GM18867 (cell line): ENCODE measurements at regions not wholly inside any gene's neighbourhood (a gene's known extent, or its start where the extent isn't known, plus 50 kb on each side); places are given as distances from the start of the nearest gene placed in this dataset.

ENCODE experiments used
- ATAC-seq: cut with Tn5 transposase; IDR thresholded peaks from one replicate; pipeline ENCODE4 v1.9.1; 2021; ENCODE audit warnings: mild to moderate bottlenecking, moderate library complexity; ENCODE audit not compliant: unreplicated experiment

- no peak for ATAC-seq
Observed at GRCh38 chr12:81819991-81820633, 61.0 kb upstream of the PPFIA2 start.

GRCh38 chr12:81815611-81816010, 56.5 kb upstream of the PPFIA2 start:
- ATAC-seq, result no peak

GRCh38 chr12:81811778-81812125, 52.6 kb upstream of the PPFIA2 start:
- ATAC-seq, result no peak

- ATAC-seq, result no peak
Observed at GRCh38 chr12:81811061-81811777, 52.1 kb upstream of the PPFIA2 start.

- ATAC-seq, result no peak
Observed at GRCh38 chr12:81809829-81810595, 50.9 kb upstream of the PPFIA2 start.

GRCh38 chr12:81809113-81809777, 50.1 kb upstream of the PPFIA2 start:
- ATAC-seq, result no peak
